ENCODE measurements at regions not wholly inside any gene's neighbourhood (a gene's known extent, or its start where the extent isn't known, plus 50 kb on each side); places are given as distances from the start of the nearest gene placed in this dataset.

DNA sequence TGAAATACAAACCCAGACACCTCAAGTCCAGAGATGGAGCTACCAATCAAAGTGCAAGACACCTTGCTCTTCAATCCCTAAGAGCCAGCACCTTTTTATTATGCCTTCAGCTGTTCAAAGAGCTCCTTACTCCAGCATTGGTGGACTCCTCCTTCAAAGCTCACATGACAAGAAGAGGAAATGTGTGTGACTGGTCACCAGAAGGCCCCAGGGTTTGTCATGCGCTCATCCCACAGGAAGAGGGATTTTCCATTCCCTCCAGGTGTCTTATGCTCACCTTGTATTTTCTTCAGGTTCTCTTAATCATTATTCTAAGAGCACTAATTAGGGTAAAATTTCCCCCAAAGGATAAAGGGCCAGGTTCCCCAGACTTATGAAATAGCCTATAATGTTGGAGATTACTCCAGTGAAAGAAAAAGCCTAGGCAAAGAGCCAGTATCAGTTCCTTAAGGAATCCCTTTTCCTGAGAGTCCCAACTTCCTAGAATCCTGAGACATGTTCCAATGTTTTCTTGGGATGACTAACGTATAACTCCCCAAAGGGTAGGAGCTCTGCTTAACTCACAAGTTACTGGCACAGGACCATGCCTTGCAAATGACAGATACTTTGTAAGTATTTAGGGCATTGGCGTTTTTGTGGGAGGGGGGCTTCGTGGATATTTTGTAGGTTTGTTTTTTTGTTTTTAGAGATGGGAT, 56.9 kb upstream of the SOX9 start:
- Mint-ChIP-seq H3K4me1 (no peaks in the 10 kb centered on the region), H3K27me3 (ENCODE audit: low read depth) (no peaks in the 10 kb centered on the region), H3K36me3 (no peaks in the 10 kb centered on the region), H3K9me3 (no peaks in the 10 kb centered on the region), H3K4me3 (no peak overlapping the region), H3K27ac (no peak overlapping the region)
- DNase-seq (ENCODE audit: low spot score) (no peak), ATAC-seq (no peak)
- ChIA-PET CTCF (no interaction called here), POLR2A (no interaction called here)
- TF ChIP-seq FOXP1 (CRISPR knock-in tag; IDR thresholded peaks at IDR 0.05; ENCODE audit: borderline replicate concordance) = no peak
- TF ChIP-seq ZNF138 (CRISPR knock-in tag; conservative IDR thresholded peaks at IDR 0.05) = no peak
- TF ChIP-seq NR2C2 (CRISPR knock-in tag; IDR thresholded peaks at IDR 0.05) = no peak
- TF ChIP-seq TCF7 (CRISPR knock-in tag; IDR thresholded peaks at IDR 0.05; ENCODE audit: low read depth) = no peak
- TF ChIP-seq, protein P1, sequence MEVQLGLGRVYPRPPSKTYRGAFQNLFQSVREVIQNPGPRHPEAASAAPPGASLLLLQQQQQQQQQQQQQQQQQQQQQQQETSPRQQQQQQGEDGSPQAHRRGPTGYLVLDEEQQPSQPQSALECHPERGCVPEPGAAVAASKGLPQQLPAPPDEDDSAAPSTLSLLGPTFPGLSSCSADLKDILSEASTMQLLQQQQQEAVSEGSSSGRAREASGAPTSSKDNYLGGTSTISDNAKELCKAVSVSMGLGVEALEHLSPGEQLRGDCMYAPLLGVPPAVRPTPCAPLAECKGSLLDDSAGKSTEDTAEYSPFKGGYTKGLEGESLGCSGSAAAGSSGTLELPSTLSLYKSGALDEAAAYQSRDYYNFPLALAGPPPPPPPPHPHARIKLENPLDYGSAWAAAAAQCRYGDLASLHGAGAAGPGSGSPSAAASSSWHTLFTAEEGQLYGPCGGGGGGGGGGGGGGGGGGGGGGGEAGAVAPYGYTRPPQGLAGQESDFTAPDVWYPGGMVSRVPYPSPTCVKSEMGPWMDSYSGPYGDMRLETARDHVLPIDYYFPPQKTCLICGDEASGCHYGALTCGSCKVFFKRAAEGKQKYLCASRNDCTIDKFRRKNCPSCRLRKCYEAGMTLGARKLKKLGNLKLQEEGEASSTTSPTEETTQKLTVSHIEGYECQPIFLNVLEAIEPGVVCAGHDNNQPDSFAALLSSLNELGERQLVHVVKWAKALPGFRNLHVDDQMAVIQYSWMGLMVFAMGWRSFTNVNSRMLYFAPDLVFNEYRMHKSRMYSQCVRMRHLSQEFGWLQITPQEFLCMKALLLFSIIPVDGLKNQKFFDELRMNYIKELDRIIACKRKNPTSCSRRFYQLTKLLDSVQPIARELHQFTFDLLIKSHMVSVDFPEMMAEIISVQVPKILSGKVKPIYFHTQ (CRISPR knock-in tag; IDR thresholded peaks at IDR 0.05) = no peak
- no peak for TF ChIP-seq NFYB (CRISPR knock-in tag; conservative IDR thresholded peaks at IDR 0.05; ENCODE audit: low read depth)
- TF ChIP-seq JUN (CRISPR knock-in tag; IDR thresholded peaks at IDR 0.05) = no peak
- TF ChIP-seq, protein P2, sequence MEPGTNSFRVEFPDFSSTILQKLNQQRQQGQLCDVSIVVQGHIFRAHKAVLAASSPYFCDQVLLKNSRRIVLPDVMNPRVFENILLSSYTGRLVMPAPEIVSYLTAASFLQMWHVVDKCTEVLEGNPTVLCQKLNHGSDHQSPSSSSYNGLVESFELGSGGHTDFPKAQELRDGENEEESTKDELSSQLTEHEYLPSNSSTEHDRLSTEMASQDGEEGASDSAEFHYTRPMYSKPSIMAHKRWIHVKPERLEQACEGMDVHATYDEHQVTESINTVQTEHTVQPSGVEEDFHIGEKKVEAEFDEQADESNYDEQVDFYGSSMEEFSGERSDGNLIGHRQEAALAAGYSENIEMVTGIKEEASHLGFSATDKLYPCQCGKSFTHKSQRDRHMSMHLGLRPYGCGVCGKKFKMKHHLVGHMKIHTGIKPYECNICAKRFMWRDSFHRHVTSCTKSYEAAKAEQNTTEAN (CRISPR knock-in tag; IDR thresholded peaks at IDR 0.05) = no peak
- TF ChIP-seq, protein P3, sequence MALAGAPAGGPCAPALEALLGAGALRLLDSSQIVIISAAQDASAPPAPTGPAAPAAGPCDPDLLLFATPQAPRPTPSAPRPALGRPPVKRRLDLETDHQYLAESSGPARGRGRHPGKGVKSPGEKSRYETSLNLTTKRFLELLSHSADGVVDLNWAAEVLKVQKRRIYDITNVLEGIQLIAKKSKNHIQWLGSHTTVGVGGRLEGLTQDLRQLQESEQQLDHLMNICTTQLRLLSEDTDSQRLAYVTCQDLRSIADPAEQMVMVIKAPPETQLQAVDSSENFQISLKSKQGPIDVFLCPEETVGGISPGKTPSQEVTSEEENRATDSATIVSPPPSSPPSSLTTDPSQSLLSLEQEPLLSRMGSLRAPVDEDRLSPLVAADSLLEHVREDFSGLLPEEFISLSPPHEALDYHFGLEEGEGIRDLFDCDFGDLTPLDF (CRISPR knock-in tag; IDR thresholded peaks at IDR 0.05) = no peak
- TF ChIP-seq, protein P4, sequence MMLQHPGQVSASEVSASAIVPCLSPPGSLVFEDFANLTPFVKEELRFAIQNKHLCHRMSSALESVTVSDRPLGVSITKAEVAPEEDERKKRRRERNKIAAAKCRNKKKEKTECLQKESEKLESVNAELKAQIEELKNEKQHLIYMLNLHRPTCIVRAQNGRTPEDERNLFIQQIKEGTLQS (CRISPR knock-in tag; conservative IDR thresholded peaks at IDR 0.05) = no peak
- TF ChIP-seq MYBL2 (CRISPR knock-in tag; IDR thresholded peaks at IDR 0.05) = no peak
- TF ChIP-seq KAT7 (CRISPR knock-in tag; IDR thresholded peaks at IDR 0.05; ENCODE audit: borderline replicate concordance) = no peak
- TF ChIP-seq, protein P5, sequence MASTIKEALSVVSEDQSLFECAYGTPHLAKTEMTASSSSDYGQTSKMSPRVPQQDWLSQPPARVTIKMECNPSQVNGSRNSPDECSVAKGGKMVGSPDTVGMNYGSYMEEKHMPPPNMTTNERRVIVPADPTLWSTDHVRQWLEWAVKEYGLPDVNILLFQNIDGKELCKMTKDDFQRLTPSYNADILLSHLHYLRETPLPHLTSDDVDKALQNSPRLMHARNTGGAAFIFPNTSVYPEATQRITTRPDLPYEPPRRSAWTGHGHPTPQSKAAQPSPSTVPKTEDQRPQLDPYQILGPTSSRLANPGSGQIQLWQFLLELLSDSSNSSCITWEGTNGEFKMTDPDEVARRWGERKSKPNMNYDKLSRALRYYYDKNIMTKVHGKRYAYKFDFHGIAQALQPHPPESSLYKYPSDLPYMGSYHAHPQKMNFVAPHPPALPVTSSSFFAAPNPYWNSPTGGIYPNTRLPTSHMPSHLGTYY (CRISPR knock-in tag; IDR thresholded peaks at IDR 0.05) = no peak
- no peak for TF ChIP-seq EMX1 (CRISPR knock-in tag; IDR thresholded peaks at IDR 0.05)
- TF ChIP-seq SMAD4 (CRISPR knock-in tag; IDR thresholded peaks at IDR 0.05) = no peak
- TF ChIP-seq, protein P6, sequence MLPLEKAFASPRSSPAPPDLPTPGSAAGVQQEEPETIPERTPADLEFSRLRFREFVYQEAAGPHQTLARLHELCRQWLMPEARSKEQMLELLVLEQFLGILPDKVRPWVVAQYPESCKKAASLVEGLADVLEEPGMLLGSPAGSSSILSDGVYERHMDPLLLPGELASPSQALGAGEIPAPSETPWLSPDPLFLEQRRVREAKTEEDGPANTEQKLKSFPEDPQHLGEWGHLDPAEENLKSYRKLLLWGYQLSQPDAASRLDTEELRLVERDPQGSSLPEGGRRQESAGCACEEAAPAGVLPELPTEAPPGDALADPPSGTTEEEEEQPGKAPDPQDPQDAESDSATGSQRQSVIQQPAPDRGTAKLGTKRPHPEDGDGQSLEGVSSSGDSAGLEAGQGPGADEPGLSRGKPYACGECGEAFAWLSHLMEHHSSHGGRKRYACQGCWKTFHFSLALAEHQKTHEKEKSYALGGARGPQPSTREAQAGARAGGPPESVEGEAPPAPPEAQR (CRISPR knock-in tag; IDR thresholded peaks at IDR 0.05) = no peak

DNA sequence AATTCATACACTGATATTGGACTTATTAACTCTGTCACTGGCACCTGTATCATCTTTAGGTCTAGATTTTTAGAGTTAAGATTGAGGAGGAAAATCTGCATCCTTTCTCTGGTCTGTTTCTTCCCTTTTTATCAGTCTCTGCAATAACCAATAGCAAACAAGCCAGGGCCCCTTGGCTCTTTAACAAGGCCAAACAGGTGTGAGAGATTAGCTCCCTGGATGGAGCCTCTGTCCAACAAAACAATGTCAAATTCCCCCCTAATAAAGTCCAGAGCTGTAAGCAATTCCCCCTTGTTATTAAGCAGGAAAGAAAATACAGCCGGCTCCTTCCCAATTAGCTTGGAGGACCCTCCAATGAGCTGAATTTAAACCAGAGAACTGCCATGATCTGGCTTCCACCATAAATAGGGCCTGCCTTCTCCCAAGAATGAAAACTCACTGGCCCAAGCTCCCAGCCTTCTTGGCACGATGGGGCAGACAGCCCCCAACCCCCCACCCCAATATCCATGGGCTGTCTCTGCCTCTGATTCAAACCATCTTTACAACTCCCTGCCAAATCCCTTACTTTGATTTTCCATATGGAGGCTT, 56.1 kb upstream of the SOX9 start:
- Mint-ChIP-seq H3K27me3 (ENCODE audit: low read depth) (no peaks in the 10 kb centered on the region), H3K9me3 (no peaks in the 10 kb centered on the region), H3K27ac (no peak overlapping the region), H3K36me3 (no peaks in the 10 kb centered on the region), H3K4me3 (no peak overlapping the region), H3K4me1 (no peaks in the 10 kb centered on the region)
- POLR2A ChIA-PET = no interaction called here
- CTCF ChIA-PET = no interaction called here
- DNase-seq (ENCODE audit: low spot score) (no peak), ATAC-seq (no peak)
- no peak for TF ChIP-seq NFE2L1 (CRISPR knock-in tag; IDR thresholded peaks at IDR 0.05)
- TF ChIP-seq, protein P7, sequence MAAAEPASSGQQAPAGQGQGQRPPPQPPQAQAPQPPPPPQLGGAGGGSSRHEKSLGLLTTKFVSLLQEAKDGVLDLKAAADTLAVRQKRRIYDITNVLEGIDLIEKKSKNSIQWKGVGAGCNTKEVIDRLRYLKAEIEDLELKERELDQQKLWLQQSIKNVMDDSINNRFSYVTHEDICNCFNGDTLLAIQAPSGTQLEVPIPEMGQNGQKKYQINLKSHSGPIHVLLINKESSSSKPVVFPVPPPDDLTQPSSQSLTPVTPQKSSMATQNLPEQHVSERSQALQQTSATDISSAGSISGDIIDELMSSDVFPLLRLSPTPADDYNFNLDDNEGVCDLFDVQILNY (CRISPR knock-in tag; IDR thresholded peaks at IDR 0.05) = no peak
- TF ChIP-seq, protein P5 (CRISPR knock-in tag; IDR thresholded peaks at IDR 0.05) = no peak
- TF ChIP-seq TCF7 (CRISPR knock-in tag; IDR thresholded peaks at IDR 0.05; ENCODE audit: low read depth) = no peak
- TF ChIP-seq KAT7 (CRISPR knock-in tag; IDR thresholded peaks at IDR 0.05; ENCODE audit: borderline replicate concordance) = no peak
- TF ChIP-seq, protein P8, sequence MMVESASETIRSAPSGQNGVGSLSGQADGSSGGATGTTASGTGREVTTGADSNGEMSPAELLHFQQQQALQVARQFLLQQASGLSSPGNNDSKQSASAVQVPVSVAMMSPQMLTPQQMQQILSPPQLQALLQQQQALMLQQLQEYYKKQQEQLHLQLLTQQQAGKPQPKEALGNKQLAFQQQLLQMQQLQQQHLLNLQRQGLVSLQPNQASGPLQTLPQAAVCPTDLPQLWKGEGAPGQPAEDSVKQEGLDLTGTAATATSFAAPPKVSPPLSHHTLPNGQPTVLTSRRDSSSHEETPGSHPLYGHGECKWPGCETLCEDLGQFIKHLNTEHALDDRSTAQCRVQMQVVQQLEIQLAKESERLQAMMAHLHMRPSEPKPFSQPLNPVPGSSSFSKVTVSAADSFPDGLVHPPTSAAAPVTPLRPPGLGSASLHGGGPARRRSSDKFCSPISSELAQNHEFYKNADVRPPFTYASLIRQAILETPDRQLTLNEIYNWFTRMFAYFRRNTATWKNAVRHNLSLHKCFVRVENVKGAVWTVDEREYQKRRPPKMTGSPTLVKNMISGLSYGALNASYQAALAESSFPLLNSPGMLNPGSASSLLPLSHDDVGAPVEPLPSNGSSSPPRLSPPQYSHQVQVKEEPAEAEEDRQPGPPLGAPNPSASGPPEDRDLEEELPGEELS (CRISPR knock-in tag; IDR thresholded peaks at IDR 0.05) = no peak
- TF ChIP-seq, protein P9, sequence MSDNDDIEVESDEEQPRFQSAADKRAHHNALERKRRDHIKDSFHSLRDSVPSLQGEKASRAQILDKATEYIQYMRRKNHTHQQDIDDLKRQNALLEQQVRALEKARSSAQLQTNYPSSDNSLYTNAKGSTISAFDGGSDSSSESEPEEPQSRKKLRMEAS (CRISPR knock-in tag; IDR thresholded peaks at IDR 0.05) = no peak
